ENCODE measurements at regions not wholly inside any gene's neighbourhood (a gene's known extent, or its start where the extent isn't known, plus 50 kb on each side); places are given as distances from the start of the nearest gene placed in this dataset.

GRCh38 chr17:54771409-54771915, 129.2 kb upstream of the TOM1L1 start:
- no peak overlapping the region for H3K27ac Mint-ChIP-seq
- H3K9me3 Mint-ChIP-seq: peaks cover 0 to 2% (median 0%) of the 10 kb centered on the region in 3 donors
- peaks cover 2% of the 10 kb centered on the region for H3K27me3 Mint-ChIP-seq
- H3K36me3 Mint-ChIP-seq: no peaks in the 10 kb centered on the region
- H3K4me3 Mint-ChIP-seq: no peak overlapping the region
- no peaks in the 10 kb centered on the region for H3K4me1 Mint-ChIP-seq

- H3K36me3 Mint-ChIP-seq: no peaks in the 10 kb centered on the region
- H3K4me1 Mint-ChIP-seq: no peaks in the 10 kb centered on the region
- no peaks in the 10 kb centered on the region for H3K27me3 Mint-ChIP-seq
- H3K4me3 Mint-ChIP-seq: no peak overlapping the region
- no peak overlapping the region for H3K27ac Mint-ChIP-seq
- peaks cover 2 to 3% (median 3%) of the 10 kb centered on the region in 3 donors for H3K9me3 Mint-ChIP-seq
Measured at GRCh38 chr17:54780238-54780637, 120.4 kb upstream of the TOM1L1 start.

- no peak overlapping the region for H3K27ac Mint-ChIP-seq
Measured at GRCh38 chr17:54781389-54781788, 119.3 kb upstream of the TOM1L1 start.

DNA sequence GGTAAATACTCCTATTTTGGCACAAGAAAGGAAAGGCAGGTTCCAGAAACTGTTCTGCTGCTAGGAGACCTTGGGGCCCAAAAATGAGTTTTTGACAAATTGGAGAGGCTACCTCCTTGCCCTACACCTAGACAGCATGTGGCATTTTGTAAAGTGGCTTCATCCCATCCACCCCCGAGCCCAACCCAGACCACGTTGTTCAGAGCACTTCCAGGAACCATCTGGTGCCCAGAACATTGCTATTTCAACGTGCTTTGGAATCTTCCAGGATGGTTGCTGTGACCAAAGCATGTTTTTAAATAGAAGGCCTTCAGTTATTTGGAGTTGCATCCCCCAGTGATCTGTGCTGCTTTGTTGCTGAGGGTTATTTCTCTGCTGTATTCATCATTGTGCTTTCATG, 116.3 kb upstream of the TOM1L1 start:
- H3K9me3 Mint-ChIP-seq: peaks cover under 1 to 4% (median 1%) of the 10 kb centered on the region in 3 donors
- no peaks in the 10 kb centered on the region for H3K4me1 Mint-ChIP-seq
- H3K4me3 Mint-ChIP-seq: no peak overlapping the region
- no peak overlapping the region for H3K27ac Mint-ChIP-seq
- no peaks in the 10 kb centered on the region for H3K27me3 Mint-ChIP-seq
- H3K36me3 Mint-ChIP-seq: no peaks in the 10 kb centered on the region

More at GRCh38 chr17:54781389-54781788, 119.3 kb upstream of the TOM1L1 start:
- H3K4me3 Mint-ChIP-seq: no peak overlapping the region
- no peaks in the 10 kb centered on the region for H3K27me3 Mint-ChIP-seq
- peaks cover 2 to 3% (median 3%) of the 10 kb centered on the region in 3 donors for H3K9me3 Mint-ChIP-seq
- H3K4me1 Mint-ChIP-seq: no peaks in the 10 kb centered on the region
- H3K36me3 Mint-ChIP-seq: no peaks in the 10 kb centered on the region

- Mint-ChIP-seq H3K27ac (no peak overlapping the region), H3K27me3 (no peaks in the 10 kb centered on the region), H3K9me3 (peaks cover 0 to 6% (median 1%) of the 10 kb centered on the region in 3 donors), H3K4me1 (no peaks in the 10 kb centered on the region), H3K36me3 (no peaks in the 10 kb centered on the region), H3K4me3 (no peak overlapping the region)
Measured at GRCh38 chr17:54785643-54786268, 114.9 kb upstream of the TOM1L1 start.

- H3K4me1 Mint-ChIP-seq: no peaks in the 10 kb centered on the region
- H3K27ac Mint-ChIP-seq: no peak overlapping the region
- H3K9me3 Mint-ChIP-seq: peaks cover 1 to 13% (median 11%) of the 10 kb centered on the region in 3 donors
- no peaks in the 10 kb centered on the region for H3K36me3 Mint-ChIP-seq
- H3K27me3 Mint-ChIP-seq: no peaks in the 10 kb centered on the region
- no peak overlapping the region for H3K4me3 Mint-ChIP-seq
Measured at GRCh38 chr17:54789101-54789880, 111.4 kb upstream of the TOM1L1 start.

DNA sequence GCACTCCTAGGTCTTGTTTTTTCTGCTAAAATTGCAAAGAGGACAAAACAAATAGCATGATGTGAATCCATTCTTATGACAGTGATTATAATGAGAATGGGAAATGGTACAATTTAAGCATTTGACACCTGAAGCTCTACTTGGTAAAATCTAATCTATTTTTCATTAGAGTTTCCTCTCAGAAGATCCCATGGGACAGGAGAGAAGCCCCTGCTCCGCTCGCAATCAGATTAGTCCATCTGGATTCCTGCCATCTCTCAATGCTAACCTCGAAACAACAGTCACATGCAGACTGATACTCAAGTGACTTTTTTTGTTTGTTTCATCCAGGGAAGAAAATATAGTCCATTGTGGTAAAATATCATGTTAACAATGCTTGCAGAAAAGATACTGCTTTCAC, 107.4 kb upstream of the TOM1L1 start:
- Mint-ChIP-seq H3K4me1 (no peaks in the 10 kb centered on the region), H3K36me3 (no peaks in the 10 kb centered on the region), H3K27me3 (no peaks in the 10 kb centered on the region), H3K27ac (no peak overlapping the region), H3K9me3 (peaks cover 2 to 13% (median 13%) of the 10 kb centered on the region in 3 donors), H3K4me3 (no peak overlapping the region)

DNA sequence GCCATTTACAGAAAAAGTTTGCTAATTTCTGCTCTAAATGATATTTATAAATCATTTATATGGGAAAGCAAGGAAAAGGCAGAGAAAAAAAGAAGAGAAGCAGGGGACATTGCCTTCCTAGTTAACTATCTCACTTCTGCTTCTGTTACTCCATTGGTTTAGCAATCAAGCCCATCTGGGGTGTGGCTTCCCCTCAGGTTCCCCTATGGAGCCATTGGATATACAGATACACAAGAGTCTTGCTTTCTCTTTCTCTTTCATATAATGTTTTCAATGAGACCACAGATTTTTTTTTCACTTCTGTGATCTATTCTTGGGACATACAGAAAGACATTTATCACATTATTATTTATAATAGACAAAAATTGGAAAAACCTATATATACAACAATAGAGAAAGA, 105.6 kb upstream of the TOM1L1 start:
- Mint-ChIP-seq H3K27ac (no peak overlapping the region), H3K9me3 (peaks cover 5 to 16% (median 12%) of the 10 kb centered on the region in 3 donors), H3K4me3 (no peak overlapping the region), H3K27me3 (no peaks in the 10 kb centered on the region), H3K4me1 (no peaks in the 10 kb centered on the region), H3K36me3 (no peaks in the 10 kb centered on the region)

DNA sequence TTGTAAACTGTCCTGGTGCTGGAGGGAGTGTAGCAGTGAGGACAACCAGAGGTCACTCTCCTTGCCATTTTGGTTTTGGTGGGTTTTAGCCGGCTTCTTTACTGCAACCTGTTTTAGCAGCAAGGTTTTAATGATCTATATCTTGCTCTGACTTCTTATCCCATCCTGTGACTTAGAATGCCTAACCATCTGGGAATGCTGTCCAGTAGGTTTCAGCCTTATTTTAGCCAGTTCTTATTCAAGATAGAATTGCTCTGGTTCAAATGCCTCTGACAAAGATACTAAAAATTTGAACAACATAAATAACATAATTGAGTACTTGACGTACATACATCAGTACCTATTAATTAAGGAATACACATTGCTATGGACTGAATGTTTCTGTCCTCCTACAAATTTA, 93.3 kb upstream of the TOM1L1 start:
- no peak overlapping the region for H3K4me3 Mint-ChIP-seq
- H3K4me1 Mint-ChIP-seq: no peaks in the 10 kb centered on the region
- peaks cover 1% of the 10 kb centered on the region for H3K36me3 Mint-ChIP-seq
- no peak overlapping the region for H3K27ac Mint-ChIP-seq
- peaks cover 3 to 6% (median 4%) of the 10 kb centered on the region in 3 donors for H3K9me3 Mint-ChIP-seq
- no peaks in the 10 kb centered on the region for H3K27me3 Mint-ChIP-seq

DNA sequence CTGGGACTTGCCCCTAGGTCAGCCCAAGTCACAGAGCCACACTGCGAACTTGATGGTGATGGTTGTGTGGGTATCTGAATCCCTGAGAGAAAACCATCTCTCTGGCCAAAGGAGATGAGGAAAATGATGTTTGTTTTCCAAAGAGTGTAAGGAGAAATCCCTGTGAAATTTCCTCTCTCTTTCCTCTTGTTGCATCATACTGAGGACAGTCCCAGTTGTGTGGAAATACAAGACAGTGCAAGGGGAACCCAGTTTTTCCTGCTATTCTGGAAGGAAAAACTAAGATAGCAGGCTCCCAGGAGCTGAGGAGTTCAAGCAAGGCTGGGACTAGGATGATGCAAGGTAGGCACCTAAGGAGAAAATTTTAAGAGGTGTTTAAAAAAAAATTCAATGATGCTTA, 86.8 kb upstream of the TOM1L1 start:
- H3K36me3 Mint-ChIP-seq: no peaks in the 10 kb centered on the region
- H3K4me1 Mint-ChIP-seq: no peaks in the 10 kb centered on the region
- H3K4me3 Mint-ChIP-seq: no peak overlapping the region
- H3K27me3 Mint-ChIP-seq: no peaks in the 10 kb centered on the region
- H3K27ac Mint-ChIP-seq: no peak overlapping the region
- peaks cover 0 to 5% (median 1%) of the 10 kb centered on the region in 3 donors for H3K9me3 Mint-ChIP-seq

DNA sequence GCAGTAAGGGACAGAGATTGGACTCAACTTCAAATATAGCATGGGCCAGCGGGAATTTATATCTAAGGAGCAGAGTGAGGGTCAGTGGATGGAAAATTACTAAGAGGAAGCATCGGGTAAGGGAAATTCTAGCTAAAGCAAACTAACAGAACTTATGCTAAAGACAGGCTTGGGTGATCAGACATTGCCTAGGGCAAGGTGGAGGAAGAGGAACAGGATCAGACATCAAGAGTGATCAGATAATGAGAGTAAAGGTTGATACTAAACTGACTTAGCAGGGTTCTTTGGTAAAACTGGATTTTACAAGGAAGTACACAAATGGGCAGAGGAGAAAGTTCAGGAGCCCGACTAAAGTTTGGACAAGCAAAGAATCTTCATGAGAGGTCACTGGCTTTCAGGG, 86.3 kb upstream of the TOM1L1 start:
- Mint-ChIP-seq H3K36me3 (no peaks in the 10 kb centered on the region), H3K27ac (no peak overlapping the region), H3K9me3 (peaks cover 0 to 5% (median 1%) of the 10 kb centered on the region in 3 donors), H3K27me3 (no peaks in the 10 kb centered on the region), H3K4me3 (no peak overlapping the region), H3K4me1 (no peaks in the 10 kb centered on the region)

- no peaks in the 10 kb centered on the region for H3K4me1 Mint-ChIP-seq
- H3K27me3 Mint-ChIP-seq: no peaks in the 10 kb centered on the region
- H3K27ac Mint-ChIP-seq: no peak overlapping the region
- H3K9me3 Mint-ChIP-seq: peaks cover 0 to 8% (median 6%) of the 10 kb centered on the region in 3 donors
- H3K4me3 Mint-ChIP-seq: no peak overlapping the region
- no peaks in the 10 kb centered on the region for H3K36me3 Mint-ChIP-seq
Measured at GRCh38 chr17:54834086-54834485, 66.6 kb upstream of the TOM1L1 start.

DNA sequence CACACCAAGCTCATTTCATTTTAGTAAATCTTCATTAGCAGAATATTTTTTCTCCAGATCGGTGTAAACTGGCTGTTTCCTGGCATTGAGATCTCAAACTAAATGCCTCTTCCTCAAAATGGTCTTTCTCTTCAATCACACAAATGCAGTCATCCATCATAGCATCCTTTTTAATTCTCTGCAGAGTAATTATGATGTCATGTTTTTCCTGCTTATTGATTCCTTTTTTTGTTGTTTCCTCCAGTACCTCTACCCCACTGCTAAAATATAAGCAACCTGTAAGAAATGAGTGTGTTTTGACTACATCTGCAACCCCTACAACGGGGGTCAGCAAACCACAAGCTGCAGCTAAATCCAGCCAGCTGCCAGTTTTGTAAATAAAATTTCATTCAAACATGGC, 65.6 kb upstream of the TOM1L1 start:
- Mint-ChIP-seq H3K4me1 (no peaks in the 10 kb centered on the region), H3K27ac (no peak overlapping the region), H3K4me3 (no peak overlapping the region), H3K27me3 (no peaks in the 10 kb centered on the region), H3K36me3 (no peaks in the 10 kb centered on the region), H3K9me3 (peaks cover 0 to 8% (median 6%) of the 10 kb centered on the region in 3 donors)

DNA sequence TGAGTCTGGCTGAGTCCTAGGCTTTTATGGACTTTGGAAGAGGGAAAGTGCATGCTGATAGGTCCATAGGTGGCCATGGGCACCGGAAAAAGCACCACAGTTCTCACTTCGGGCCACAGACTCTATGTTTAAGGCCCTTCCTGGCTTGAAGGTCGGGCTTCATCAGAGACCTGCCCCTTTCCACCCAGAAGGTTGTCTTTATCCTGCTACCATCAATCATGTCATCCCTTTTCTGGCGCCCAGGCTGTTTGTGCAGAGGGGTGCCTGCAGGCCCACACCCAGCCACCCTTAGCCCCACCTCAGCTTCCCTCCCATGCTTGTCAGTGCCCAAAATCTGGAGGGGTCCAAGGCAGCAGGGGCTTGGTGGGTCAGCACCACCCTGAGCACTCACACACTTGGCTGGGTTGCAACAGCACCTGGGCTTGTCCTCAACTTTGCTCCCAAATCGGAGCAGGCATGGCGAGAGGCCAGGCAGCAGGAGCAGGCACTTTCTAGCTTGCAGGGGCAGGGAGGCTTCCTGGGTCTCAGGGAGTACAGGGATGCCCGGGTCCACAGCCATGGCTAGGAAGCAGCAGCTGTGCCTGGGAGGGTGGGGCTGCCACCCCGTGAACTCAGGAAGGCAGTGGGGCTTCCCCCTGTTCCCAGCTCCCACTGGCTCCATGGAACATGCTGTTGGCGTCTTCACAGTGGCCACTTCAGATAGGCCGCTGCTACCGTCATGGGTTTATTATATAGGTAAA, 63.8 kb upstream of the TOM1L1 start:
- Mint-ChIP-seq H3K9me3 (peaks cover 0 to 8% (median 6%) of the 10 kb centered on the region in 3 donors), H3K36me3 (no peaks in the 10 kb centered on the region), H3K4me1 (no peaks in the 10 kb centered on the region), H3K27me3 (no peaks in the 10 kb centered on the region), H3K27ac (no peak overlapping the region), H3K4me3 (no peak overlapping the region)
